C4-2B (cell line): ENCODE measurements at regions not wholly inside any gene's neighbourhood (a gene's known extent, or its start where the extent isn't known, plus 50 kb on each side); places are given as distances from the start of the nearest gene placed in this dataset.

Source experiments
- CTCF ChIP-seq: fragments of 450-650 bp; conservative IDR thresholded peaks from 2 replicates; pipeline ENCODE4 v1.5.1; 2017; ENCODE audit warnings: mild to moderate bottlenecking
- ZFX ChIP-seq: fragments of 450-650 bp; IDR thresholded peaks from 2 replicates; pipeline ENCODE4 v1.6.1; 2017

GRCh38 chr13:70424928-70425327 is 316.7 kb upstream of the KLHL1 start:
- TF ChIP-seq CTCF (no peak), ZFX (no peak)
